HEK293T (cell line): ENCODE measurements at regions not wholly inside any gene's neighbourhood (a gene's known extent, or its start where the extent isn't known, plus 50 kb on each side); places are given as distances from the start of the nearest gene placed in this dataset.

Experiments used
- CTCF ChIA-PET: fragments of 350-600 bp; formaldehyde crosslinking; extraction: SDS; loops from one replicate; lab custom pipeline; 2021; ENCODE audit warnings: antibody characterized with exemption, inconsistent platforms; lab: Yijun Ruan, JAX
- POLR2A ChIA-PET: fragments of 350-600 bp; formaldehyde crosslinking; extraction: SDS; loops from one replicate; lab custom pipeline; 2020; ENCODE audit warnings: antibody characterized with exemption, inconsistent platforms; lab: Yijun Ruan, JAX
- DNase-seq: peaks from one replicate; pipeline ENCODE4 v3.0.0; 2012; ENCODE audit warnings: mixed read lengths; ENCODE audit errors: extremely low spot score
- ARNT ChIP-seq: fragments of 450-650 bp; IDR thresholded peaks from 2 replicates; pipeline ENCODE4 v1.6.1; 2017; ENCODE audit warnings: mild to moderate bottlenecking
- BHLHE40 ChIP-seq: fragments of 450-650 bp; IDR thresholded peaks from 2 replicates; pipeline ENCODE4 v1.6.1; 2016; ENCODE audit warnings: mild to moderate bottlenecking, moderate library complexity, borderline replicate concordance
- CTBP1 ChIP-seq: fragments of 450-650 bp; IDR thresholded peaks from 2 replicates; pipeline ENCODE4 v1.6.1; 2016; ENCODE audit warnings: borderline replicate concordance
- ELF4 ChIP-seq: fragments of 450-650 bp; IDR thresholded peaks from 2 replicates; pipeline ENCODE4 v1.6.1; 2017; ENCODE audit warnings: antibody characterized with exemption
- FOXA1 ChIP-seq: fragments of 450-650 bp; IDR thresholded peaks from 2 replicates; pipeline ENCODE4 v1.6.1; 2016; ENCODE audit warnings: mild to moderate bottlenecking
- FOXK2 ChIP-seq: fragments of 450-650 bp; IDR thresholded peaks from 2 replicates; pipeline ENCODE4 v1.6.1; 2016; ENCODE audit warnings: mild to moderate bottlenecking
- FOXM1 ChIP-seq: fragments of 450-650 bp; IDR thresholded peaks from 2 replicates; pipeline ENCODE4 v1.6.1; 2017; ENCODE audit warnings: mild to moderate bottlenecking, borderline replicate concordance
- HDGF ChIP-seq: fragments of 450-650 bp; IDR thresholded peaks from 2 replicates; pipeline ENCODE4 v1.6.1; 2017; ENCODE audit warnings: antibody characterized with exemption, borderline replicate concordance
- L3MBTL2 ChIP-seq: fragments of 450-650 bp; conservative IDR thresholded peaks from 2 replicates; pipeline ENCODE4 v1.6.1; 2016; ENCODE audit warnings: mild to moderate bottlenecking
- LEF1 ChIP-seq: fragments of 450-650 bp; IDR thresholded peaks from 2 replicates; pipeline ENCODE4 v1.6.1; 2017; ENCODE audit warnings: mild to moderate bottlenecking, borderline replicate concordance
- NFRKB ChIP-seq: fragments of 450-650 bp; IDR thresholded peaks from 2 replicates; pipeline ENCODE4 v1.6.1; 2016; ENCODE audit warnings: mild to moderate bottlenecking, moderate library complexity
- SP1 ChIP-seq: fragments of 450-650 bp; IDR thresholded peaks from 2 replicates; pipeline ENCODE4 v1.6.1; 2017
- SUZ12 ChIP-seq: fragments of 450-650 bp; IDR thresholded peaks from 2 replicates; pipeline ENCODE4 v1.6.1; 2016; ENCODE audit warnings: mild to moderate bottlenecking
- TARDBP ChIP-seq: fragments of 450-650 bp; IDR thresholded peaks from 2 replicates; pipeline ENCODE4 v1.6.1; 2016
- ZNF384 ChIP-seq: fragments of 450-650 bp; IDR thresholded peaks from 2 replicates; pipeline ENCODE4 v1.6.1; 2016
- TF ChIP-seq, protein P1 (sequence below): fragments of 450-650 bp; IDR thresholded peaks from 2 replicates; pipeline ENCODE4 v1.6.1; 2016

DNA sequence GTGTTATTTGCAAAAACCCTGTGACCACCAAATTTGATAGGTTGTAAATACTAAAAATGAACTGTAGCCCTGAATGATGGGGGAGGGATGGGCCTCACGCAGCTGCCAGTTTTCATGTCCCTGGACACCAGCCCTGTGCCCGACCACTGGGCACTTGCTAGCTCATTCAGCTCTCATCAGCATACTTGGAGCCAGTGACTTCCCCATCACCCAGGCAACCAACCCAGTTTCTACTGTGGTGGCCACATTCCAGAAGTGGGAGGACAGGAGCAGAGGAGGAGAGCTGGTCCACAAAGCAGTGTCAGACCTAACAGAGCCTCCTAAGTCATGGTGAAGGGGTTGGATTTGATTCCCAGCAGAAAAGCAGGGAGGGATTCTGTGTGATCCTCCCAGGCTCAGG, 128.2 kb downstream of the CPEB2 start:
- DNase-seq = no peak
- CTCF ChIA-PET = no interaction called here
- POLR2A ChIA-PET = no interaction called here
- TF ChIP-seq SUZ12 = no peak
- TF ChIP-seq, protein P1, sequence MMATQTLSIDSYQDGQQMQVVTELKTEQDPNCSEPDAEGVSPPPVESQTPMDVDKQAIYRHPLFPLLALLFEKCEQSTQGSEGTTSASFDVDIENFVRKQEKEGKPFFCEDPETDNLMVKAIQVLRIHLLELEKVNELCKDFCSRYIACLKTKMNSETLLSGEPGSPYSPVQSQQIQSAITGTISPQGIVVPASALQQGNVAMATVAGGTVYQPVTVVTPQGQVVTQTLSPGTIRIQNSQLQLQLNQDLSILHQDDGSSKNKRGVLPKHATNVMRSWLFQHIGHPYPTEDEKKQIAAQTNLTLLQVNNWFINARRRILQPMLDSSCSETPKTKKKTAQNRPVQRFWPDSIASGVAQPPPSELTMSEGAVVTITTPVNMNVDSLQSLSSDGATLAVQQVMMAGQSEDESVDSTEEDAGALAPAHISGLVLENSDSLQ = no peak
- TF ChIP-seq CTBP1 = no peak
- no peak for TF ChIP-seq SP1
- TF ChIP-seq FOXM1 = no peak
- TF ChIP-seq ZNF384 = no peak
- no peak for TF ChIP-seq L3MBTL2
- no peak for TF ChIP-seq HDGF
- no peak for TF ChIP-seq FOXK2
- TF ChIP-seq BHLHE40 = no peak
- no peak for TF ChIP-seq NFRKB
- no peak for TF ChIP-seq FOXA1
- TF ChIP-seq ARNT = no peak
- no peak for TF ChIP-seq ELF4
- TF ChIP-seq TARDBP = no peak
- TF ChIP-seq LEF1 = no peak

DNA sequence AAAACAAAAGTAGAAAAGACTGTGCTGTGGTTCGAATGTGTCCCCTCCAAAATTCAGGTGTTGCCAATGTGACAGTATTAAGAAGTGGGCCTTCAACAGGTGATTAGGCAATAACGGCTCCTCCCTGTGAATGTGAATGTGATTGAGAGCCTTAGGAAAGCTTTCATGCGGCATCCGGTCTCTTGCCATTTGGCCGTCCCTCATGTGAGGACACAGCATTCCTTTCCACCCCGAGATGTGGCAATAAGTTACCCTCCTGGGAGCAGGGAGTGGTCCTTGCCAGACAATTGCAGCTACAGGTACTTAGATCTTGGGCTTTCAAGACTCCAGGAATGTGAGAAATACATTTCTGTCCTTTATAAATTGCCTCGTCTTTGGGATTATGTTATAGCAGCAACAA, 129.3 kb downstream of the CPEB2 start:
- POLR2A ChIA-PET = no interaction called here

DNA sequence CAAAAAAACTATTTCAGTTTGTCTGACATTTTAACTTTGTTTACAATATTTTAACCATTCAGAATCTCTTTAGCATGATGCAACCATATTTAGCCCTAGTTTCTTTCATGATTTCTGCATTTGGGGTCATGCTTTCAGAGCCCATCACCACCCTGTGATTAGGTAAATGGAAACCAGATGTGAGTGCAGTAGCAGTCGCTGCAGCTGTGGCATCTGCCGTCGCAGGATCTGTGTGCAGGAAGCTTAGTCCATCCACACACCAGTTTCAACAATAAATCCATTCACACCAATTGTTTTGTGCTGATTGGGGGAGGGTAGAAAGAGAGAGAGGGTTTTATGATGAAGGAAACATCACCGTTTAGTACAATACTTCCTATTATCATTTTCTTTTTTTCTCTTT, 130.5 kb downstream of the CPEB2 start:
- TF ChIP-seq FOXA1 = no peak
- TF ChIP-seq, protein P1 = no peak
- TF ChIP-seq BHLHE40 = no peak
- TF ChIP-seq L3MBTL2 = no peak
- TF ChIP-seq CTBP1 = no peak
- TF ChIP-seq HDGF = no peak
- TF ChIP-seq SUZ12 = no peak
- no peak for TF ChIP-seq FOXK2
- no peak for TF ChIP-seq ZNF384
- no peak for TF ChIP-seq LEF1
- POLR2A ChIA-PET = no interaction called here
- no peak for DNase-seq
- CTCF ChIA-PET = no interaction called here

More for the DNA sequence above, 129.3 kb downstream of the CPEB2 start:
- CTCF ChIA-PET = no interaction called here
- no peak for TF ChIP-seq TARDBP
- TF ChIP-seq SUZ12 = no peak
- DNase-seq = no peak

DNA sequence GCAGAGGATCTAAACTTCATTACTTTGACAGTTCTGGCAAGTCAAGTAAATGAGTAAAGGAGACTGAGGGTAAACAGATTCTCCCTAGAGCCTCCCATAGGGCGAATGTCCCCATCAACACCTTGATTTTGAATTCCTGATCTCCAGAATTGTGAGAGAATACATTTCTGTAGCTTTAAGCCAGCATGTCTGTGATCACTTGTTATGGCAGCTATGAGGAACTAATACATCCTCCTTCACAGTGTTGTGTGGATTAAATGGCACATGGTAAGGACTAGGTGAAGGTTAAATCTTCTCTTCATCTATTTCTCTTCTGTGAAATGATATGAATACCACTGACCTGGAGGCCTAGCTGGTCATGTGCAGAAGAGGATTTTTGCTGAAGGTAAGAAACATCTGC, 137.3 kb downstream of the CPEB2 start:
- CTCF ChIA-PET = no interaction called here
- TF ChIP-seq ARNT (no peak), SP1 (no peak), LEF1 (no peak), NFRKB (no peak), BHLHE40 (no peak), ZNF384 (no peak), TARDBP (no peak), ELF4 (no peak), L3MBTL2 (no peak), FOXK2 (no peak), SUZ12 (no peak), FOXM1 (no peak), HDGF (no peak), CTBP1 (no peak)
- TF ChIP-seq, protein P1 = no peak

DNA sequence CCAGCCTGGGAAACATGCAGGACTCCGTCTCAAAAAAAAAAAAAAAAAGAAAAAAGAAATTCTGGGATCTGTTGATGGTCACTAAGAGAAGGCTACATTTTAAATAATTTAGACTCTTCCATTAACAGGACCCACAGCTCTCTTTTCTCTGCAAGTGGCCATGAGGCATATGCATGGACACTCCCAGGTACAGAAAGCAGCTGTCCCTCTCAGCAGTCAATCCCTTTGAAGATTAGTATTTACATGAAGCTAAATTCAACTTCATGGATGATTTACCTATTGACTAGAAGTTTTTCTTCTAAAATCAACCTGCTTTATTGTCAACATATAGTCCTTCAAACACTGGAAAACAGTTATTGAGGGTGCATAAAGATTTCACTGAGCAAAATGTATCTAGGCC, 139.9 kb downstream of the CPEB2 start:
- CTCF ChIA-PET = no interaction called here
- TF ChIP-seq LEF1 (no peak), TARDBP (no peak), NFRKB (no peak), L3MBTL2 (no peak), FOXA1 (no peak), HDGF (no peak), ARNT (no peak), FOXM1 (no peak), ZNF384 (no peak), FOXK2 (no peak), ELF4 (no peak), BHLHE40 (no peak), SP1 (no peak), CTBP1 (no peak)
- TF ChIP-seq, protein P1 = no peak

More for the DNA sequence above, 137.3 kb downstream of the CPEB2 start:
- POLR2A ChIA-PET = no interaction called here
- no peak for DNase-seq

DNA sequence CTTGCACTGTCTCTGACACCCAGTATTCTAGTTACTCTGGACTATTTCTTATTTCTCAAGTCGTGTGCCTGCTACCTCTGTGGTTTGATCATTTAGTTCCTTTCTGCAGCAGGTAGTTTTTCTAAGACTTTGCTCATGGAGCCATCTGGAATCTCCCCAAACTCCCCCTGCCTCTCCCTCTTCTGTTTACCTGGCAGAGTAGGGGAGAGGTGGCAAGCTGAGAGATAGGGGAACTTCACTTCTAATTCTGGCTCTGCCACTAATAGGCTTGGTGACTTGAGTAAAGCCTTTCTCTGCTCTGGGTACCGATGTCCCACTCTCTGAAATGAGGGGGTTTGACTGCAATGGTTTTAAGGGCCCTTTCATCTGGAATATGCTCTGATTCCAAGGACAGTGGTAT, 141.3 kb downstream of the CPEB2 start:
- no peak for DNase-seq
- POLR2A ChIA-PET = no interaction called here
- TF ChIP-seq FOXK2 = no peak
- CTCF ChIA-PET = no interaction called here

More for the DNA sequence above, 139.9 kb downstream of the CPEB2 start:
- no peak for DNase-seq
- POLR2A ChIA-PET = no interaction called here
